SK-N-DZ (cell line): ENCODE measurements at regions not wholly inside any gene's neighbourhood (a gene's known extent, or its start where the extent isn't known, plus 50 kb on each side); places are given as distances from the start of the nearest gene placed in this dataset.
"Not testable (repeated sequence)": the region's sequence is repeated elsewhere in the genome, so short reads cannot be mapped to it uniquely, and the experiment has no call there.

Experiments
- DNase-seq: peaks from one replicate; pipeline ENCODE4 v3.0.0-alpha.2; 2015; ENCODE audit warnings: low spot score

DNA sequence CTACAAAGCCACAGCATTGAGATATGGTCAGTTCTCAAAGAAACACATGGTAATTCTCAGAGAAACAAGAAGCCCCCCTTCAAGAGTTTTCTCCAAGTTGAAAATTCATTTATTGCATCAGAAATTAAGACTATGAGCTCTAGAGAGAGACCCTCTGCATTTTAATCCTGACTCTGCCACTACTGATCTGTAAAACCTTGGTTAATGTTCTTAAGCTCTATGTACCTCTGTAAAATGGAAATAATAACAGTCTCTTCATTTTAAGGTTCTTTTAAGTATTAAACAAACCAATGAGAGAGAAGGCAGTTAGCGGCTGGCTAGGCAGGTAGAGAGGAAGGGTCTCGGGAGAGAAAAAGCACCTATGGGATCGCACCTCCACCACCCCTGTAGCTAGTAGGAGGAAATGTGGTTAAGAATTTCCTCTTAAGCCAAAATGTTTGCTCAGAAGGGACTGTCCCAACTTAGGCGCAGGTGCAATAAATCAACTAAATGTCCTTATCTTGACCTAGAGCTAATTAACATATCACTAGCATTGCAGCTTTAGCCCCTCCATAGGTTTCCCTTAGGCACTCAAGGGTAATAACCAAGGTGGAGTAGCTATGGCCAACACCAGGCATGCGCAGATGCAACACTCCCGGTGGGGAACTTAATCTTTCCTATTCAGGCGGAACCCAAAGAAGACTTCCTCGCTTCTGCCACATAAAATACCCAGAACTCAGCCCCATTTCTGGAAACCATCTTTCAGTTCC lies 1685.4 kb downstream of the MRPL39 start:
- no peak for DNase-seq

DNA sequence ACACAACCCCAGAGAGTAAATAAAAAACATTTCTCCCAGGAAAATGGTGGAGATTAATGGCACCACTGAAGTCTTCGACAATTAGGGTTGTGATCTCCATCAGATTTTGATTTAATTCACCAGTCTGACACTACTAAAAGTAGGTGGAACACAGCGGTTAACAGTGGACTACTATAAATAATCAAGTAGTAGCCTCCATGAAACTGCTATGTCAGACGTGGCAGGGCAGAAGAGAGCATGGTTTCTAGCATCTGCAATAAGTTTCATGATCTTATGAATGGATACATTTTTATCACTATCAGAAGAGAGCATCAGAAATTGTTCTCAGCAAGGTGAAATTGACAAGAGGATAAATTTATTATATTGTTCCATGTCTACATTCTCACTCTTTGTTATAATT lies 1706.6 kb downstream of the MRPL39 start:
- no peak for DNase-seq

DNA sequence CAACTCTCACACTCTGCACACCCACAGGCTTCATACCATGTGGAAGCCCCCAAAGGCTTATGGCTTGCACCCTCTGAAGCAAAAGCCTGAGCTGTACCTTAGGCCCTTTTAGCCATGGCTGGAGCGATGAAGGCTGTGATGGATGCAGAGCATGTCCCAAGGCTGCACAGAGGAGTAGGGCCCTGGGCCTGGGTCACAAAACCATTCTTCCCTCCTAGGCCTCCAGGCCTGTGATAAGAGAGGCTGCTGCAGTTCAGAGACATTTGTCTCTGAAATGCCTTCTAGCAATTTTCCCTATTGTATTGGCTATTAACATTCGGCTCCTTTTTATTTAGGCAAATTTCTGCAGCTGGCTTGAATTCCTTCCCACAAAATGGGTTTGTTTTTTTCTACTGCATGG lies 1707.7 kb downstream of the MRPL39 start:
- DNase-seq: no peak

DNA sequence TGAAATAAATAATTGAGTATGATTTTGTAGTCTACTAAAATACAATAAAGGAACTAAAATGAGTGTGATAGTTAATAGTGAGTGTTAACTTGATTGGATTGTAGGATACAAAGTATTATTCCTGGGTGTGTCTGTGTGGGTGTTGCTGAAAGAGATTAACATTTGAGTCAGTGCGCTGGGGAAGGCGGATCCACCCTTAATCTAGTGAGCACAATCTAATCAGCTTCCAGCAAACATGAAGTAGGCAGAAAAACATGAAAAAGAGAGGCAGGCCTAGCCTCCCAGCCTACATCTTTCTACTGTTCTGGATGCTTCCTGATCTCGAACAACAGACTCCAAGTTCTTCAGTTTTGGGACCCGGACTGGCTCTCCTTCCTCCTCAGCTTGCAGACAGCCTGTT lies 1716.6 kb downstream of the MRPL39 start:
- no peak for DNase-seq

DNA sequence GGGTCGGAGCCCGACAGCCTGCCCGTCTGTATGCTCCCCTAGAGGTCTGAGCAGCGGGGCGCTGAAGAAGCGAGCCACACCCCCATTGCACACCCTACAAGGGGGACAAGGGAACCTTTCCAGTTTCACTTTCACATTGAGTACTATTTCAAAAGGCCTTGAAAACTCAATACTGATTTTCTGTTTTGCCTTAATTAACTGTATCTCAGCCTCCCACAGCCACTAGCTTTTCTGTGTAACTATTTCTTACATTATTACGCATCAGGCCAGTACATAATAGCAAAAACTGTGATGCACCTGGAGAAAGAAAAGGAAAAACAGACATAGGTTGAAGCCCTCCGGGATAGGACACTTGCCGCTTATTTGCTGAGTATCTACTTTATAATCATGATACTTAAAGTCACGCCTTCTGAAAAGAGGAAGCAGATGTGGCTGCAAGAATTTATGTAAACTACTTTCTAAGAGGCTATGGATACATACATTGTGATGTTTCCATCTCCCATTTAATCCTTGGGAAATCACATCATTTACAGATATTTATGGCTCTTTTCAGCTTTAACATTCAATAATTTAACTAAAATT lies 1719.5 kb downstream of the MRPL39 start:
- no peak for DNase-seq

DNA sequence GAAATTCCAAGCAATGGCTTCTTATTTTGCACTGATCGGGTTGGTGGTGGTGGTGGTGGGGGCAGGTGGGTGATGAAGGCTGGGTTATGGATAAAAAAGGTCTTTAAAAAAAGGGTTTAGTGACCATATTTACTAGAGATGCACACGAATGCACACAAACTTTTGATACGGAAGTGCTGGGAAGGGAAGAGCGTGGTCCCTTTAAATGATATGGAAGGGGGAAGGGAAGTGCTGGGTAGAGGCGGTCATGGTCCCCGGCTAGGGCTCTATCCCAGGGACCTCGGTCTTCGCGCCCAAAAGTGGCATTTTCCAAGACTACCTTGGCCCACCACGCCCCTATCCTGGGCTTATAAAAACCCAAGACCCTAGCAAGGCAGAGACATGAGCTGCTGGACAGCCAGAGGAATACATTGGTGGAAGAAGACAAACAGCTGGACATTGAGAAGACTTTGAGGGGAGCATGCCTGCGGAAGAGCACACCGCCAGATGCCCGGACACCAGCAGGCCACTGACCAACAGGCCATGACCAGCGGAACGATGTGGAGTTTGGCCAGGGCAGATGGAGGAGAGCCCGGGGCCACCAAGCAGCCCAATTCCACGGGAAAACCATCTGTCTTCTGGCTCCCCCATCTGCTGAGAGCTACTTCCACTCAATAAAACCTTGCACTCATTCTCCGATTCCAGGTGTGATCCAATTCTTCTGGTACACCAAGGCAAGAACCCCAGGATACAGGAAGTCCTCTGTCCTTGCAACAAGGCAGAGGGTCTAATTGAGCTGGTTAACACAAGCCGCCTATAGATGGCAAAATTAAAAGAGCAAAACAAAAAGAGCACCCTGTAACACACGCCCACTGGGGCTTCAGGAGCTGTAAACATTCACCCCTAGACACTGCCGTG lies 1720.2 kb downstream of the MRPL39 start:
- DNase-seq: no peak

DNA sequence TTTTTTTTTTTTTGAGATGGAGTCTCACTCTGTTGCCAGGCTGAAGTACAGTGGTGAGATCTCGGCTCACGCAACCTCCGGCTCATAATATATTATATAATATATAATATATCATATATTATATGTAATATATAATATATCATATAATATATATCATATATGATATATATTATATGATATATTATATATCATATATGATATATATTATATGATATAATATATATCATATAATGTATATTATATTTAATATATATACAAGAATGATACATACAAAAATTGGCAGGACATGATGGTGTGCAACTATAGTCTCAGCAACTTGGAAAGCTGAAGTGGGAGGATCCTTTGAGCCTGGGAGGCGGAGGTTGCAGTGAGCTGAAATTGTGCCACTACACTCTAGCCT lies 1725.5 kb downstream of the MRPL39 start:
- DNase-seq: no peak

DNA sequence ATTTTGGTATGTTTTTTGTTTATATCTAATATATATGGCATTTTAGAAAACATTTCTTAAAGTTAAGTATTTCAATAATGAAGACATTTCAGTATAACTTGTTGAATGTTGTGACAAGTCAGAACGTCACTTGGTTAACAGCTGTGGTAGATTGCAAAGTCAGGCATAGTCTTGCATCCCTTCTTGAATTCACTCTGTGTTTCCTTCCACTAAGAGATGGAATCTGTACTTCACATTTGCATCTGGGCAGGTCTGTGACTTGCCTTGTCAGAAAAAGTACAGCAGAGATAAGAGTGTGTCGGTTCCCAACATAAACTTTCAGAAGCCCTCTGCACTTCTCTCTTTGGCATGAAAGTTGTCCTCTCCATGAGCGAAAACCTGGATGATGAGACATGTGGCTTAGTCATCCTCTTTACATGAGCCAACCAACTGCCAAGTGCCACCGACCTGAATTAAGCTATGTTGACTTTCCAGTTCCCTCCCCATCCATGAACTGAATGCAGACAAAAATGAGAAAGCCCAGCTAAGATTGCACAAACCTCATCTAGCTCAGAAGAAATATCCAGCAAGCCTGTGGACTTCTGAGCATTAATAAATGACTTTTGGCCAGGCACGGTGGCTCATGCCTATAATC lies 1730.2 kb downstream of the MRPL39 start:
- DNase-seq: no peak

DNA sequence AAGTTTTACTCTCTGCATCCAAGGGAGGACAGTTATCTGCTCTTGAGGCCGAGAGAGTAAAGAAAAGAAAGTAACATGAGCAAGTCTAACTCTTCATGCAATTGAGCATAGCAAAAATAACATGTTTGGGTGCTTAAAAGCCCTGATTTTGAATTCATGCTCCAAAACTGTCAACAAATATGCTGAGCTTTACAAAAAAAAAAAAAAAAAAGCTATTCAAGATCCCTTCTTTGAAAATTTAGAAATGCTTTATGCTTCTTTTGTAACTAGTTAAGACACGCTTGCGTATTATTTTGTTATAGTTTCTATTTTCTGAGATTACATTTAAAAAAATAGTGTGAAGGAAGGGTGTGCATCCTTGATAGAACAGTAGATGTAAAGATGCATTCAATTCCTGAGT lies 1733.0 kb downstream of the MRPL39 start:
- DNase-seq: no peak

DNA sequence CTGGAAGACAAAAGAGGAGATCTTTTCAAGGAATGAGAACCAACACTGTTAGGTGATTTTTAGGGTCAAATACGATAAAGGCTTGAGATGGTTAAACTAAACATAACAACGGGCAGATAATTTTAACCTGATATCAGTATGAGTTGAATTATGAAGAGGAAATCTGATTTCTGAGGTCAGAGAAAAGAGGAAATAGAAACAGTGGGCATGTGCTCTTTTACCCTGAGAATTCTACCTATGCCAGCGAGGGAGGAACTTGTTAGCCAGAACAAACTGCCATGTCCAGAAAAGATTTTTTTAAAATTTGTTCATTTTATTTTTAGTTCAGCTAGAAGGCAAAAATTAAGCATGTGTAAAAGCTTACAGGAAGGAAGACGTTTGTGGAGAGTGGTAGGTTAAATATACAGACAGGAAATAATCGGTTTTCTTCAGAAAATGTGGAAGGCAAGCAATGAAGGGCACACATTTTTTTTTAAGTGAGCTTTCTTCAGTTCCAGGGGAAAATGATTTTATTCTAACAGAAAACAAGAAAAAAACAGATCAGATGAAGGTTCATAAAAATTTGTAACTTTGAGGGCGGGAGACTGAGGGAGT lies 1745.3 kb downstream of the MRPL39 start:
- DNase-seq: no peak

DNA sequence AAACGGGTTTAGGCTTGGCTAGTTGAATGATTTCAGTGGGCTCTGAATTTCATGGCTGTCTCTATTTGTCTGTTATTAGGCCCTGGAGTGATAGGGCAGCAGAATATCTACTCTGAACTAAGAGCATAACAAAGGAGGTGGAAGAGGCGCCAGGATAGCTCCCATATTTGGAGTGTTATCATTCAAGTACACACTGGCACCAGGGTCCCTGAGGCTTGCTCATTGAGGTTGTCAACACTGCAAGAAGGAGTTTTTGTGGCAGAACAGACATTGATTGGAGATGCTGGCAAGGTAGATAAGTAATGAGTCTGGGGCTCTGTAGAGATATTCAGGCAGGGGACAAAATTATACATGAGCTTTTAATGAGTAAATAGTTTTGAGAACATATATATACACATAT lies 1748.4 kb downstream of the MRPL39 start:
- peak; percentile 22 for DNase-seq

DNA sequence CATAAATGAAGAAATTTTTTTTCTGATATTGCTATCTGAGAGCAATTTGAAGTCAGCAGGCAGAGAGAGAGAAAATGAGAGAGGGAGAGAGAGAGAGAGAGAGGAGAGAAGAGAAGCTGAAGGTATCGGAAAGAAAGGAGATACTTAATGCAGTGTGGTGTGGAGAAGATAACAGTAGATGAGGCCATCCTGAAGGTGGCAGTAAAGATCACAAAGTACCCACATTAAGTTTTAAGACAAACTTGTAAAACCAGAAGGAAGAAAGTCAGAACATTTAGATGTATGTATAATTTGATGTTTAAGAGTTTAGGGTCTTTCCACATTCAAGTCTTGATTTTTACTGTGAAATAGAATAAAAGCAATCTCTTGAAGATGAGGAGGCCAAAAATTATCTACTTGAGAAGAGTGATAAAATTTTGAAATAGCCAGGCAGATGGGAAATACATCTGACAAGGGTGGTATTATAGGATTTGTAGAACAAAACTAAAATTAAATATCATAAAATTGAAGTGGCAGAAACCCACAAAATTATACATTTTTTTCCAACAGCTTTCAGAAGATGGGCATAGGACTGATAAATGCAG lies 1753.4 kb downstream of the MRPL39 start:
- peak; percentile 36 for DNase-seq

DNA sequence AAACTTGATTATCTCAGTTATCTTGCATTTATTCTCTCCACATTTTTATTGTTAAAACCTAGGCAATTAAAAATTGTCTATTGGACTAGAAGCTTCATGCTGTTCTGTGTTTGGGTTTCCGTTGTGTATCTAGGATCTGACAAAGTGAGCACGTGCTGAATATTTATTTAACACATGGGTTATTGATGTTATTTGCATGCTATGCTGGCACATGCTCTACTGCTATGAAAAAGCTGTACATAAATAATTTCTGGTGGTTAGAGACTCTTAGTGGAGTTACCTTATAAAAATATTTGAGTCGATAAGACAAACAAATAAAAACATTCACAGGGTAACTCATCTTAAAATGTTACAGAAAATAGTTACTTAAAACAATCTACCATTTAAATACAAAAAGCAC lies 1769.7 kb downstream of the MRPL39 start:
- no peak for DNase-seq

DNA sequence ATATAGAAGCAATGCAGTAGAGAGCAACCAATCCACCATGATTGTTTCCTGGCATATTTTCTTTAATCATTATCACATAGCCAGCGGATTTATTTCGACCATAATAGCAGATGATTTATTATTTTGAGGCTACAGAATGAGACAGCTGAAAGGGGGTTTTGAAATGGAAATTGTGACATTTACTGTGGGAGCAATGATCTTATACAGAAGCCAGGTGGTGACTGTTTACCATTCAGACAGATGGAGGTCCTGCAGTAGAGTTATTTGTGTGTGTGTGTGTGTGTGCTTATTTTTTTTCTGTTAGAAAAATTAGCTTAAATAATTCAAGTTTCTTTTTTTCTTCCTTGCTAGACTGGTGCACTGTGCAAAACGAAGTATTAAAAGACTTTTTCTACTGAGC lies 1784.5 kb downstream of the MRPL39 start:
- no peak for DNase-seq

DNA sequence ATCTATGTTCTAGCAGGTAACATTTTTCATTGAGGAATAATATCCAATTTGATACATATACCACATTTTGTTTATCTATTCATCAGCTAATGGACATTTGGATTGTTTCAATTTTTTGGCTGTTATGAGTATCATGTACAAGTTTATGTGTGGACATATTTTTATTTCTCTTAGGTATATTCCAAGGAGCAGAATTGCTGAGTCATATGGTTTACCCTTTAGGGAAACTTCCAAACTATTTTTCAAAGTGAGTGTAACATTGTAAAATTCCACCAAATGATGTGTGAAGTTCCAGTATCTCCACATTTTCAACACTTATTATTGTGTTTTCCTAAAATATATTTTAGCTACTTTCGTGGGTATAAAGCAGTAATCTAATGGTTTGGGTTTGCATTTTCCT lies 1789.9 kb downstream of the MRPL39 start:
- DNase-seq: no peak

DNA sequence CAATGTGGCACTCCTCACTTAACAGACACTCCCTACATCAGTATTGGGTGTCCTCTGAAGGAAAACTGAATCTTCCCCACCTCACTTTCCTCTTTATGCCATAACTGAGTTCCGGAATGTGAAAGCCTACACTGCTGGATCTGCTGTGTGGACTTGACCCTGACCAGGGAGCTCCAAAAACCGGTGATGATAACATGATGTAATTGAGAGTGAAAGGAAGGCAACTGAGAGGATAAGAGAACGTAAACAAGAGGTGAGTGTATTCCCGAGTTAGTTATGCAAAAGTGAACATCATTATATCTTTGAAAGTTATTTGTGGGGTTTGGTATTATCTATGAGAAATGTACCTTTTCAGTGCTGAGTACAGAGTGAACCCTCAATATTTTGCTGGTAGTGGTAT lies 1794.8 kb downstream of the MRPL39 start:
- DNase-seq: no peak

DNA sequence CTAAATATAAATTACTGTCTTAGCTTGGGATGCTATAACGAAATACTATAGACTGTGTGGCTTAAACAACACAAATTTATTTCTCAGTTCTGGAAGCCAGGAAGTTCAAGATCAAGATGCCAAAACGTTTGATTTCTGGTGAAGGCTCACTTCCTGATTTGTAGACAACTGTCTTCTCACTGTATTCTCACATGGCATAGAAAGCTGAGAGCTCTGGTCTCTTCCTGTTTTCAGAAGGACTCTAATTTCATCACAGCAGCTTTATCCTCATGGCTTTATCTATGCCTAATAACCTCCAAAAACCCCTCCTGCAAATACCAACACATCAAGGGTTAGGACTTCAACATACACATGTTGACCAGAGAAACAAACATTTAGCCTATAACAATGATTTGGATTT lies 1795.5 kb downstream of the MRPL39 start:
- DNase-seq: no peak

DNA sequence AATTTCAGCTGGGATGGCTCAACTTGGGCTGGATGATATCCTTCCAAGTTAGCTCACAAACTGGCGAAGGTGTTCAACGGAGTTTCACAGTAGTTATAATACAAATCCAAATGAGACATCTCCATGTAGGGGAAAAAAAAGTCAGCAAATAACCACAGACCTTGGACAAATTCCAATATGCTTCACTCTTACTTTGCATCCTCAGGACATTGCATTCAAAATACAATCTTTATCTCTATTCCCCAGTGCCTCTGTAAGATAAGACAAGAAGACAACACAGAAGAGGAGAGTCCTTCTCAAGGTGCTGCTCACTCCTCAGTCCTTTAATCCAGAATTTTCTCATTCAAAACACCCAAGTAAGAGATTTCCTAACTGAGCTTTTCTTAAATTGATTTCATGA lies 1797.7 kb downstream of the MRPL39 start:
- DNase-seq: no peak

DNA sequence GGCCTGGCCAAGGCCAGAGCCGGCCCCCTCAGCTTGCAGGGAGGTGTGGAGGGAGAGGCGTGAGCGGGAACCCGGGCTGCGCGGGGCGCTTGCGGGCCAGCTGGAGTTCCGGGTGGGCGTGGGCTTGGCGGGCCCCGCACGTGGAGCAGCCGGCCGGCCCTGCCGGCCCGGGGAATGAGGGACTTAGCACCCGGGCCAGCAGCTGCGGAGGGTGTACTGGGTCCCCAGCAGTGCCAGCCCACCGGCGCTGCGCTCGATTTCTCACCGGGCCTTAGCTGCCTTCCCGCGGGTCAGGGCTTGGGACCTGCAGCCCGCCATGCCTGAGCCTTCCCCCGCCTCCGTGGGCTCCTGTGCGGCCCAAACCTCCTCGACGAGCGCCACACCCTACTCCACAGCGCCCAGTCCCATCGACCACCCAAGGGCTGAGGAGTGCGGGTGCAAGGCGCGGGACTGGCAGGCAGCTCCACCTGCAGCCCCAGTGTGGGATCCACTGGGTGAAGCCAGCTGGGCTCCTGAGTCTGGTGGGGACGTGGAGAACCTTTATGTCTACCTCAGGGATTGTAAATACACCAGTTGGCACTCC lies 1800.2 kb downstream of the MRPL39 start:
- DNase-seq: not testable (repeated sequence)

DNA sequence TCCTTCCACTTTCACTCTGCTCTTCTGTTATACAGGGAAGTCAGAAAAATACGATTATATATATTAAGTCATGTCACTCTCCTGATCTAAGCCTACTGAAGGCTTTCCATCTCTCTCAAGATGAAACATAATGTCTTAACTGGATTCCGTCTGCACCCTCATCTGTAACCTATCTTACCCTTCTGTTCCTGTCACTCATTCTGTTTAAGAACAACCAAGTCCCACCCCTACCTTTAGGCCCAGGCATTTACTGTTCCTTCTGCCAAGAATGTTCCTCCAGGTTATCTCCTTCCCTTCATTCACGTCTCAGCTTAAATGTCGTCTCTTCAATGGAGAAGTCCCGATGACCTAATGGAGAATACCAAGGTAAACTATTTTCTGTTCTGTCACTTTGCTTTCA lies 1802.4 kb downstream of the MRPL39 start:
- no peak for DNase-seq

DNA sequence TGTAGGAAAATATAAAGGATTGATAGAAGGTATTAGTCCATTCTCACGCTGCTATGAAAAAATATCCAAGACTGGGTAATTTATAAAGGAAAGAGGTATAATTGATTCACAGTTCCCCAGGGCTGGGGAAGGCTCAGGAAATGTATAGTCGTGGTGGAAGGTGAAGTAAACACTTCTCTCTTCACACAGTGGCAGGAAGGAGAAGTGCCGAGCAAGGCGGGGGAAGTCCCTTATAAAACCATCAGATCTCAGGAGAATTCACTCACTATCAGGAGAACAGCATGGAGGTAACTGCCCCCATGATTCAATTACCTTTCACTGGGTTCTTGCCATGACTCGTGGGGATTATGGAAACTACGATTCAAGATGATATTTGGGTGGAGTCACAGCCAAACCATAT lies 1806.0 kb downstream of the MRPL39 start:
- DNase-seq: no peak
